Ovary (tissue), 7 donors: ENCODE measurements at regions not wholly inside any gene's neighbourhood (a gene's known extent, or its start where the extent isn't known, plus 50 kb on each side); places are given as distances from the start of the nearest gene placed in this dataset.
A peak's percentile ranks its signal among the peaks of the same experiment; 100 is the strongest.

Experiments used
- DNase-seq, 5 donors: peaks; one replicate each; pipeline ENCODE4 v3.0.0-alpha.2; 2019 to 2020
- H3K27ac ChIP-seq, 2 donors: fragments of 200-600 bp; one replicate each; pipeline versions ENCODE4 v1.5.1 to v1.8.0; 2019 to 2022
- H3K27me3 ChIP-seq: fragments of 200-600 bp; one replicate; pipeline ENCODE4 v1.8.0; 2022
- H3K36me3 ChIP-seq: fragments of 200-600 bp; sonication (generic); one replicate; pipeline ENCODE4 v1.5.1; 2019
- H3K4me1 ChIP-seq: one replicate; pipeline ENCODE4 v1.8.1; 2013; ENCODE audit warnings: mild to moderate bottlenecking, moderate library complexity; ENCODE audit not compliant: insufficient read depth
- H3K4me3 ChIP-seq: fragments of 200-600 bp; sonication (generic); one replicate; pipeline ENCODE4 v1.5.1; 2017
- H3K9me3 ChIP-seq, 2 donors: fragments of 200-600 bp in 1 of 2; sonication (generic) in 1 of 2; one replicate each; pipeline versions ENCODE4 v1.5.1 to v1.8.1; 2013 to 2019; ENCODE audit warnings: mild to moderate bottlenecking in 1 of 2, moderate library complexity in 1 of 2
- CTCF ChIP-seq, 3 donors: fragments of 450-650 bp in 2 of 3; fragments of 200-600 bp in 1 of 3; IDR thresholded peaks; one replicate each; pipeline versions ENCODE4 v1.5.1 to v1.8.0; 2016 to 2022; ENCODE audit warnings: antibody characterized with exemption in 3 of 3, mild to moderate bottlenecking in 1 of 3
- EP300 ChIP-seq: sonication (generic); formaldehyde crosslinking; IDR thresholded peaks from one replicate; pipeline ENCODE4 v1.6.1; 2017; ENCODE audit warnings: antibody characterized with exemption
- POLR2A ChIP-seq: fragments of 450-650 bp; IDR thresholded peaks from one replicate; pipeline ENCODE4 v1.6.1; 2017; ENCODE audit warnings: antibody characterized with exemption, mild to moderate bottlenecking, moderate library complexity
- WGBS, 3 donors: extraction: QIAGEN DNeasy Blood & Tissue Kit in 1 of 3; methylation state at CpG; one replicate each; pipeline versions ENCODE4 v1.1.5 to v1.1.7; 2013 to 2017; 5-methylcytosine and 5-hydroxymethylcytosine counted together
- intact Hi-C, 4 donors: fragments of 100-400 bp; cut with DNase I; formaldehyde crosslinking; loops; one replicate each; pipeline versions ENCODE4 v1.11.0 to v1.15.1; 2022 to 2023
- donor health status: DM: no; HTN: no; CAD: no; lungs with moderate emphysema.
- donor health status: DM: no; HTN: no; CAD: no.
- donor health status: Bipolar disorder and iron deficiency.
- donor health status: DM: no; HTN: no; CAD: no.
- donor health status: DM: yes; HTN: yes; CAD: no.

DNA sequence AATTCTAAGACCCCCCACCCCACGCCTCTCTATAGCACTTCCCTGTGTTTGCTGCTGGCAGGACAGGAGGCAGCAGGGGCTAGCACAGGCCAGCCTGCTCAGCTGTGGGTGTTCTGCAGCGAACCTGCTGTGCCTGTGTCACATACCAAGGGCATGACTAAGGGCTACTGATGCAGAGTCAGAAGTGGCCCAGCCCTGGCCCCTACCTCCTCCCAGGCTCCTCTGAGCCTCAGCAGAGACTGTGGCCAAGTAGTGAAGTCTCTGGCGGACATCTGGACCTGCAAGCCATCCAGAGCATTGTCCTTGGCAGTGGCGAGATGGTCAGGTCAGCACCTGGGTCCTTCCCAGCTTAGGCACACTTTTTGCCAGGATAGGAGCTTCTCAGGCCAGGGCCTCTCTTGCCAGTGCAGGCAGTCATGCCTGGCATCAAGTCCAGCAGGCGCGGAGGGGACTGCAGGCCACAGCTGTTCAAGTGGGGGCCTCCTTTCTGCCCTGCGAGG is 116.3 kb upstream of the RET start:
- 65 to 86% (median 77%) methylated on average over 5 to 7 of the region's 7 CpGs for WGBS, 3 donors
- Histone ChIP-seq H3K27me3 (no peaks in the 10 kb centered on the region), H3K9me3 (no peaks in the 10 kb centered on the region), H3K4me3 (no peak overlapping the region), H3K4me1 (no peaks in the 10 kb centered on the region), H3K27ac (no peak overlapping the region), H3K36me3 (no peaks in the 10 kb centered on the region)
- intact Hi-C loops = no loop called here
- peak in 2 of 5 donors; percentile 5 to 19 for DNase-seq
- no peak for TF ChIP-seq POLR2A
- TF ChIP-seq EP300 = no peak
- TF ChIP-seq CTCF (IDR thresholded peaks at IDR 0.05) = no peak

- no peaks in the 10 kb centered on the region for H3K27me3 ChIP-seq
- TF ChIP-seq POLR2A (no peak), CTCF (IDR thresholded peaks at IDR 0.05) (no peak), EP300 (no peak)
- no peak overlapping the region for H3K4me3 ChIP-seq
- no peaks in the 10 kb centered on the region for H3K9me3 ChIP-seq
- H3K27ac ChIP-seq = no peak overlapping the region
- peak in 1 of 5 donors; percentile 10 for DNase-seq
- 73 to 76% (median 74%) methylated on average over 10 of the region's 10 CpGs for WGBS, 3 donors
- no peaks in the 10 kb centered on the region for H3K4me1 ChIP-seq
- no peaks in the 10 kb centered on the region for H3K36me3 ChIP-seq
- intact Hi-C loops = no loop called here
These were observed 115.7 kb upstream of the RET start for GRCh38 chr10:42960991-42961795.

DNA sequence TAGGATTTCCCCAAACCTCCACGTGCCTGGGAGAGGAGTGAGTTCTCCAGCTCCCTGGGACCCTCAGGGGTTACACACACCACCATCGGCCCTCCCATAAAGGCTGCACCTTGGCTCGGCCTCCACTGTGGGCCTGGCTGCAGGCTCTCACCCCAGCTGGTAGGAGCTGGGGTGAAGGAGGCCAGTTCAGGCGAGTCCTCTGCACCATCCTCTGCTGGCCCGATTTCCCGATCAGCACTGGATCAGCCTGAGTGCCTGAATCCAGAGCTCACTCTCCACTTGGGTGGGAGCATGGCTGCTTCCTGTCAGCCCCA is 115.1 kb upstream of the RET start:
- no peak for TF ChIP-seq POLR2A
- TF ChIP-seq EP300 = no peak
- TF ChIP-seq CTCF (IDR thresholded peaks at IDR 0.05) = no peak
- Histone ChIP-seq H3K9me3 (no peaks in the 10 kb centered on the region), H3K27me3 (no peaks in the 10 kb centered on the region), H3K4me3 (no peak overlapping the region), H3K36me3 (no peaks in the 10 kb centered on the region), H3K27ac (no peak overlapping the region), H3K4me1 (no peaks in the 10 kb centered on the region)
- DNase-seq = peak in 1 of 5 donors; percentile 1
- 52 to 66% (median 64%) methylated on average over 6 of the region's 6 CpGs for WGBS, 3 donors
- intact Hi-C loops = no loop called here

DNA sequence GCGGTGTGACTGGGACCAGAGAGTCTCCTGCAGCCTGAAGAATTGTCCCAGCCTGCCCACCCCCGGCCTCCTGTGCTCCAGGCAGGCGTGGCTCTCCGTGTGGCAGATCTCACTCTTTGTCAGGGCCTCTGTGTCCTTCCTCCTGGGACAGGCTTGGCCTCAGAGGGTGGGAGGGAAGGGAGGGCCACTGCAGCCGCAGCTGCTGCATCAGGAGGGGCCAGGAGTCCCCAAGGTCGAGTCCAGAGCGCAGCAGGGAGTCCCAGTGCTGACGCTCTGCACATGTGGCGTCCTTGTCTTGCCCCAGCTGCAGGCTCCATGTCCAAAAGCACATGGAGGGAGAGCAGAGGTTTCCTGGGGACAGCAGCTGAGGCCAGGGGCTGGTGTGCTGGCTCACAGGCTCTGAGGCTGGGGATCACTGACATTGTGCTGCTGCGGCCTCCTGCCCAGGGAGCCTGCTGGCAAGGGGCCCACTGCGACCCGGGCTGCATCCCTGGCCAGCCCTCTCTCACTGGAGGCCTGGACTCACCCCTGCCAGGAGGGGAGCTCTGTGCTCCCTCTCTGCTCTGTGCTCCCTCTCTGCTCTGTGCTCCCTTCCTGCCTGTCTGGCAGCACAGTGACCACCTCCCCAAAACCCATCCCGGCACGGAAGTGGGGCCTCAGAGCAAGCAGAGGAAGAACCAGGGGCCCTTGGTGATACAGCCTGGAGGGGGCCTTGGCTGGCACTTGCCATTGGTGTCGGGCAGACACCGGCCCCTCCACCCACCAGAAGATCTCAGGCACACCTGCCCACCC is 114.6 kb upstream of the RET start:
- TF ChIP-seq EP300 (no peak), POLR2A (no peak), CTCF (IDR thresholded peaks at IDR 0.05) (no peak)
- intact Hi-C loops = no loop called here
- Histone ChIP-seq H3K9me3 (no peaks in the 10 kb centered on the region), H3K4me1 (no peaks in the 10 kb centered on the region), H3K36me3 (no peaks in the 10 kb centered on the region), H3K27me3 (no peaks in the 10 kb centered on the region), H3K4me3 (no peak overlapping the region), H3K27ac (no peak overlapping the region)
- 45 to 59% (median 48%) methylated on average over 16 of the region's 16 CpGs for WGBS, 3 donors
- peak in 2 of 5 donors; percentile 6 to 16 for DNase-seq
